Fibroblast of skin of left quadriceps (primary cell): ENCODE measurements at regions not wholly inside any gene's neighbourhood (a gene's known extent, or its start where the extent isn't known, plus 50 kb on each side); places are given as distances from the start of the nearest gene placed in this dataset.

ENCODE experiments used
- DNase-seq, 2 experiments: peaks; one replicate each; pipeline ENCODE4 v3.0.0-alpha.2; 2013; ENCODE audit warnings: low read depth in 2 of 2

DNA sequence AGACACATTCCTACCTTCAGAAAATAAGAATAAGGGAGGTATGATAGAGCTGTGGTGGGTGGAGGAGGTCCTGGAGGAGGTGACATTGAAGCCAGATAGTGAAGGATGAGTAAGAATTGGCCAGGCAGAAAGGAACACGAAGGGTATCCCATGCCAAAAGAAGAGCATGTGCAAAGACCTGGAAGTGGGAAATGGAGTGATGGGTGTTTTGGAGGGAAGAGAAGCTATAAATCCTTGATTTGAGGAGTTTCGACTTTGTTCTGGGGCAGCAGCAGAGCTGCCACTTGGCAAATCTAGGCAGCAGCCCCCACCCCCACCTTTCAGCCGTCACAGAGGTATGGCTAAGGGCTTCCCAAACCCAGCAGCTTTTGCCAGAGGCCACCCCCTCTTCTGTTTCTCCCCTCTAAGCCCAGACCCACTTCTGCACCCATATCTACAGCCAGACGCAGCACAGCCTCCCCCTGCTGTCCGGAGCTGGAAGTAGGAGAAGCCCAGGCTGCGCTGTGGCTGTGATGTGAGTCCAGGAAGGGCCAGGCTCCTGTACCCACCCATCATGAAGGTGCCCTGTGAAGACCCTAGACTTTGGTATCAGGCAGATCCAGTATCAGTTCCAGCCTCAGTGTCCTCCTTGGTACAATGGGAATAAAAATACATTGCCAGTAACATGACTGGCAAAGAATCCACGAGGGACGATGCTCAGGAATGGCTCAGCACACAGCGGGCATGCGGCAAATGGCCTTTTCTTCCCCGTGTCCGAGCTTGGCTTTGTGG is 188.7 kb upstream of the LINGO1 start:
- DNase-seq, result peak in 1 of 2 experiments; percentile 17

GRCh38 chr15:77819851-77820728 is 187.4 kb upstream of the LINGO1 start:
- DNase-seq, result no peak

GRCh38 chr15:77819048-77819850 is 186.5 kb upstream of the LINGO1 start:
- DNase-seq, result no peak

DNA sequence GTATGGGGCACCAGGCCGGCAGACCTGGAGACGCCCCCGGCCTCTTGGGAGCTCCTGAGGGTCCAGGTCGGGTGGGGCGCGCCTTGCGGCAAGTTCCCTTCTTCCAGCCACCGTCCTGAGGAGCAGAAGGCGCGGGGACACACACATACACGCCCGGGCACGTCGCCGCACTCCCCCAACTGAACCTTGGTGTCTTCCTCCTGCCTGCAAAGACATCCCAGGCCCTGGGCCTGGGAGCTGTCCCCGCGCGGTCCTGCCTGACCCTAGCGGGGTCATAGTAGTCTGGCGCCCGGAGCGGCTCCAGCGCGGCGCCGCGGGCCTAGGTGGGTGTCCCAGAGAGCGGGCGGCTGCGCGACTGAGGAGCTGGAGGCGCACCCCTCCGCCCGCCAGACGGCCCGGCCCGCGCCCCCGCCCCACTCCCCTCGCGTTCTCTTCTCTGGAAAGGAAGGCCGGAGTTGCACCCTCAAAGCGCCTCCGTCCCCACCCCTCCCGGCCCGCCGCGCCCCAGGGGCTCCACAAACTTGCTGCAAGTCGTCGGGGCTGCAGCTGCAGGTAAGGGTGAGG is 185.9 kb upstream of the LINGO1 start:
- no peak for DNase-seq

DNA sequence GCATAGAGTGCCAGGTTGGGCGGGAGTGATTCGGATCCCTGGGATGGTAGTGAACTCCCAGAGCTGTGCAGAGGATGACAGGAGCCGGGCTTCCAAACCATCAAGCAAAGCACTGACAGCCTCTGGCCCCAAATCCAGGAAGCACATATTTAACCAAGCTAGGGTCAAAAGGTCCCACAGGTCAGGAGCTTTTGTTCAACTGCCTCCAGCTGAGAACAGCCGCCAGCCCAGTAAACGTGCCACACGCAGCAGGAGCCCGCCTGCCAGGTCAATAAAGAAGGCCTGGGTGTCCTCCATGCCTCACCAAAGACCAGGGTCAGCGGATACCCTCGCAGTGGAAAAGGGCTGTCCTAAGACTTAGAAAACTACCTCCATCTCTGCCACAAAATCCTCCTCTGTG is 184.7 kb upstream of the LINGO1 start:
- no peak for DNase-seq

DNA sequence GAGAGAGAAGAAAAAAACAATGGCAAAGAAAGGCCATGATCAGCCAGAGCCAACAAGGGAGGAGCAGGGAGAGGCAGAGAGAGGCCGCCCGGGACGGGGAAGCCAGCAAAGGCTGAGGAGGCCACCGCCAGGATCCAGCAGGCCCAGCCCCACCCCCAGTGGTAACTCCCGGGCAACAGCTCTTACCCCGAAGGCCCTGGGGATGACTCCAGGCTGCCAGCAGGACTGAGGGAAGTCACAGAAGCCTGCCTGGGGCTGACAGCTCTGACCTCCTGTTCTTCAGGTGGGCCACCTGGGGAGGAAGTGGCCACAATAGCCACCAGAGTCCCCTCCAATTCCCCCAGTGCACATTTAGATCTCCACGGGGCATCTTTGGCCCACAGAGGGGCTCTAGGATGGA is 184.3 kb upstream of the LINGO1 start:
- DNase-seq, result no peak

GRCh38 chr15:77815015-77815414 is 182.3 kb upstream of the LINGO1 start:
- no peak for DNase-seq

DNA sequence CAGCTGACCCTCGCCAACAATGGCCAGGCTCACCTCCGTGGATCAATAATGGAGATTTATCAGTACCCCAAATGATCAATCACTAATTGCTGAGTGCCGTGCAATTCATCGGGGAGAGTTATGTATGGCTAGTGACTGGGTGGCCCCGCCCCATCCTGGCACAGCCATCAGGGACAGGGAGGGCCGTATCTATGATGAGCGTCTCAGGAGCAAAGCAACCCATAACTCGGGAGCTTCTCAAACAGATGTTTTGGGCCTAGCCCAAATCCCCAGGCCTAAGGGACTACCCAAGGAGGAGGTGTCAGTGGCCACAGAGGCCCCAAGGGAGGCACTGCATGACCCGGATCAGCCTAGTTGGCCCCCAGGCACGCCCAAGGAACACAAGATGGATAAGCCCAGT is 180.0 kb upstream of the LINGO1 start:
- no peak for DNase-seq

GRCh38 chr15:77811270-77811669 is 178.6 kb upstream of the LINGO1 start:
- no peak for DNase-seq

GRCh38 chr15:77810130-77810571 is 177.4 kb upstream of the LINGO1 start:
- DNase-seq, result no peak

DNA sequence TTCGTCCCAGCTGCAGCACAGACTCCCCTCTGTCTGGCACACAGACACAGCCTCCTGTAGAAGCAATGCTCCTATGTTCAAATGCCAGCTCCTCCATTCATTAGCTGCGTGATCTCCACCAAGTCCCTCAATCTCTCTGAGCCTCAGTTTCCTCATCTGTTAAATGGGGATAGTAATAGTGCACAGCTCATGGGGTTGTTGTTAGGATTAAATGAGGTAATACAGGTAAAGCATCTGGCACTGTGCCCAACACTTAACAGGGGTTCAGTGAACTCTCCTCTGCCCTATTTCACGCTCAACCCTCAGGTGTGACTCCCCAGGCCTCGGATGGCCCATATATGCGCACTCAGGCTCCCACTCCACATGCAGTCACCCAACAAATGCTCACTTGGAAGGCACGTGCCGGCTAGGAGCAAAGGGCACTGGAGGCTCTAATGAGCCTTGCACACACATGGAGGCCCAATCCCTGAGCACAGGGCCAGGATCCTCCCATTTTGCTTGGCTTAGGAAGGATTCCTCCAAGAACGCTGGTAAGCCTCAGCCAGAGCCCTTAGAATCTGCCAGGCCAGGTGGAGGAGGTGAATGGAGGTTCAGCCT is 176.0 kb upstream of the LINGO1 start:
- DNase-seq, result no peak

- DNase-seq, result no peak
These were observed 175.4 kb upstream of the LINGO1 start for GRCh38 chr15:77808075-77808474.

GRCh38 chr15:77807611-77808010 is 174.9 kb upstream of the LINGO1 start:
- no peak for DNase-seq

DNA sequence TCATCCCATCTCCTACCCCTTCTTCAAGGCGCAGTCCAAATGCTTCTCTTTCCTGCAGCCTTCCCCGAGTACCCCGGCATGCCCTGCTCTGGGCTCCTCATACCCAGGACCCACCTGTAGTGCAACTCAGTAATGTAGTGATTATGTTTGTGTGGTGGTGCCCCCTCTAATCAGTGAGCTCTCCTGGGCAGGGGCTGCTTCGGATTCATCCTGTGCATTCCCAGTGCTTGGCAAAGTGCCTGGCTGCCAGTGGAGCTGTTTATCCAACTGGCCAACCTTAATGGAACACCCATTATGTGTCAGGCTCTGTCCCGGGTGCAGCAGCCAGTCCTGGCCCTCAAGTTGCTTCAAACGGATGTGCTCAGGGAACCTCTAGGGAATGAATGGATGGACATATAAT is 174.4 kb upstream of the LINGO1 start:
- no peak for DNase-seq

- no peak for DNase-seq
These were observed 171.5 kb upstream of the LINGO1 start for GRCh38 chr15:77804210-77804609.

DNA sequence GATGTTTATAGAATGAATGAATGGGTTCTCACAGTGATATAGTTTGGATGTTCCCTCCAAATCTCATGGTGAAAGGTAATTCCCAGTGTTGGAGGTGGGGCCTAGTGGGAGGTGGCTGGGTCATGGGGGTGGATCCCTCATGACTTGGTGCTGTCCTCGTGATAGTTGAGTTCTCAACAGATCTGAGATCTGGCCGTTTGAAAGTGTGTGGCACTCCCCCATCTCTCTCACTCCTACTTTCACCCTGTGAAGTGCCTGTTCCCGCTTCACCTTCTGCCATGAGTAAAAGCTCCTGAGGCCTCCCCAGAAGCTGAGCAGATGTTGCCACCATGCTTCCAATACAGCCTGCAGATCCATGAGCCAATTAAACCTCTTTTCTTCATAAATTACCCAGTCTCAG is 170.8 kb upstream of the LINGO1 start:
- no peak for DNase-seq

DNA sequence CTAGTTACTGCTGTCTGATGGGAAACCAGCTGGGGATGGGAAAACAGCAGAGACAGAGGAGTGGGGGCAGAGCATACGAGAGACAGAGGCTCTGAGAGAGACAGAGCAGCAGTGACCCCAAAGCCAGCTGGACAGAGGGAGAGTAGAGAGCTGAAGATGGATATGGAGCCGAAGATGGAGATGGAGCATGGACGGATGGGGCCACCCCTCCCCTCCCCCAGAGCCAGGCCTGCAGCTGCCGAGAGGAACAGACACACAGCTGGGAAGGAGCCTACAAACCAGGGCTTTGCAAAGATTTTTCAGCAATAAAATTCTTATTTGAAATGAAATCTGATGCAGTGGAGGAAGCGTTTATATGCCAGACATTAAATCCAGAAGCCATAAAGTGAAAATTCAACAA is 167.6 kb upstream of the LINGO1 start:
- no peak for DNase-seq

GRCh38 chr15:77798847-77799246 is 166.1 kb upstream of the LINGO1 start:
- no peak for DNase-seq

- no peak for DNase-seq
These were observed 165.6 kb upstream of the LINGO1 start for GRCh38 chr15:77798151-77798835.

- no peak for DNase-seq
These were observed 164.6 kb upstream of the LINGO1 start for GRCh38 chr15:77797270-77797669.
